HG02870 (cell line): ENCODE measurements at regions not wholly inside any gene's neighbourhood (a gene's known extent, or its start where the extent isn't known, plus 50 kb on each side); places are given as distances from the start of the nearest gene placed in this dataset.
"Not testable (repeated sequence)": the region's sequence is repeated elsewhere in the genome, so short reads cannot be mapped to it uniquely, and the experiment has no call there.

ENCODE experiments used
- ATAC-seq: cut with Tn5 transposase; IDR thresholded peaks from one replicate; pipeline ENCODE4 v1.9.1; 2021; ENCODE audit warnings: mild to moderate bottlenecking, moderate library complexity; ENCODE audit not compliant: unreplicated experiment

- ATAC-seq, result no peak
These were observed 121.5 kb downstream of the XCL2 start for GRCh38 chr1:168422203-168422847.

- ATAC-seq, result no peak
These were observed 122.3 kb downstream of the XCL2 start for GRCh38 chr1:168421399-168422004.

GRCh38 chr1:168420177-168420576 lies 123.6 kb downstream of the XCL2 start:
- no peak for ATAC-seq

GRCh38 chr1:168419736-168420135 lies 124.1 kb downstream of the XCL2 start:
- ATAC-seq, result no peak

- ATAC-seq, result no peak
These were observed 127.6 kb downstream of the XCL2 start for GRCh38 chr1:168416220-168416619.

- no peak for ATAC-seq
These were observed 128.9 kb downstream of the XCL2 start for GRCh38 chr1:168414914-168415313.

GRCh38 chr1:168410464-168410863 lies 129.8 kb downstream of the TBX19 start:
- no peak for ATAC-seq

GRCh38 chr1:168408884-168409283 lies 128.2 kb downstream of the TBX19 start:
- ATAC-seq, result peak; percentile 58

GRCh38 chr1:168408539-168408865 lies 127.8 kb downstream of the TBX19 start:
- no peak for ATAC-seq

GRCh38 chr1:168407832-168408538 lies 127.3 kb downstream of the TBX19 start:
- ATAC-seq, result no peak

- ATAC-seq, result no peak
These were observed 125.4 kb downstream of the TBX19 start for GRCh38 chr1:168405906-168406549.

- ATAC-seq, result no peak
These were observed 122.5 kb downstream of the TBX19 start for GRCh38 chr1:168403140-168403539.

GRCh38 chr1:168402466-168402865 lies 121.8 kb downstream of the TBX19 start:
- ATAC-seq, result not testable (repeated sequence)

- ATAC-seq, result no peak
These were observed 120.7 kb downstream of the TBX19 start for GRCh38 chr1:168401341-168401740.

GRCh38 chr1:168400139-168400538 lies 119.5 kb downstream of the TBX19 start:
- ATAC-seq, result no peak

GRCh38 chr1:168397806-168398205 lies 117.1 kb downstream of the TBX19 start:
- ATAC-seq, result no peak

GRCh38 chr1:168396940-168397684 lies 116.4 kb downstream of the TBX19 start:
- no peak for ATAC-seq

GRCh38 chr1:168396508-168396907 lies 115.8 kb downstream of the TBX19 start:
- no peak for ATAC-seq

- ATAC-seq, result no peak
These were observed 114.2 kb downstream of the TBX19 start for GRCh38 chr1:168394858-168395257.

- no peak for ATAC-seq
These were observed 112.4 kb downstream of the TBX19 start for GRCh38 chr1:168392958-168393549.
